Right atrium auricular region (tissue), 2 donors: ENCODE measurements at regions not wholly inside any gene's neighbourhood (a gene's known extent, or its start where the extent isn't known, plus 50 kb on each side); places are given as distances from the start of the nearest gene placed in this dataset.

Experiments
- DNase-seq: peaks from one replicate; pipeline ENCODE4 v3.0.0-alpha.2; 2019; ENCODE audit warnings: low spot score
- H3K27ac ChIP-seq, 2 donors: fragments of 200-600 bp; sonication (generic); 1 replicate in 1 of 2; 2 replicates in 1 of 2; pipeline ENCODE4 v1.5.1; 2016 to 2019
- H3K27me3 ChIP-seq, 2 donors: fragments of 200-600 bp; sonication (generic); one replicate each; pipeline versions ENCODE4 v1.5.1 to v1.6.0; 2017 to 2019
- H3K36me3 ChIP-seq: fragments of 200-600 bp; sonication (generic); one replicate; pipeline ENCODE4 v1.5.1; 2016
- H3K4me1 ChIP-seq, 2 donors: fragments of 200-600 bp; sonication (generic); one replicate each; pipeline versions ENCODE4 v1.5.1 to v1.6.0; 2017 to 2019
- H3K4me3 ChIP-seq, 2 donors: fragments of 200-600 bp; sonication (generic); 1 replicate in 1 of 2; 2 replicates in 1 of 2; pipeline ENCODE4 v1.5.1; 2017 to 2019; ENCODE audit warnings: mild to moderate bottlenecking in 1 of 2, moderate library complexity in 1 of 2
- H3K9me3 ChIP-seq, 2 donors: fragments of 200-600 bp; sonication (generic); one replicate each; pipeline ENCODE4 v1.5.1; 2019
- TF ChIP-seq, protein P1 (sequence below), 2 donors: fragments of 200-600 bp; sonication (generic); IDR thresholded peaks; one replicate each; pipeline ENCODE4 v1.5.1; 2019; ENCODE audit warnings: antibody characterized with exemption in 2 of 2

DNA sequence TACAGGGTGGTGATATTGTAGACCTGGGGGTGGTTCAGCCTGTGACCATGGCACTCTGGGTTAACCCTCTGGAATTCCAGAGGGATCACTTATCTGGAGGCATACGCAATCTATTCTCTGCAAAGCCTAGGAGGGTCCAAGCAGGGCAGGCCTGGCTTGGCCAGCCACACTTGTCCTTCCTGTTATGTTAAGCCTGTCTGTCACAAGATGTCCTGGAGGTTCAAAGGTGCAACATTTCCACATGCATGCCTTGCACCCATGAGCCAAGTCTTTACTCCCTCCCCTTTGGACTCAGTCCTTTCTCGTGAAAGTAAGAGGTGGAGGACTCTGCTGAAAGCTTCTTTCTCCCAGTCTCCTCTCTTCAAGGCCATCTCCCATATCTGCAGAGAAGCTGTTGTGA, 345.1 kb downstream of the HHIPL2 start:
- Histone ChIP-seq H3K36me3 (no peaks in the 10 kb centered on the region), H3K4me1 (no peaks in the 10 kb centered on the region), H3K27ac (no peak overlapping the region), H3K27me3 (no peaks in the 10 kb centered on the region), H3K4me3 (no peak overlapping the region), H3K9me3 (no peaks in the 10 kb centered on the region)
- TF ChIP-seq, protein P1, sequence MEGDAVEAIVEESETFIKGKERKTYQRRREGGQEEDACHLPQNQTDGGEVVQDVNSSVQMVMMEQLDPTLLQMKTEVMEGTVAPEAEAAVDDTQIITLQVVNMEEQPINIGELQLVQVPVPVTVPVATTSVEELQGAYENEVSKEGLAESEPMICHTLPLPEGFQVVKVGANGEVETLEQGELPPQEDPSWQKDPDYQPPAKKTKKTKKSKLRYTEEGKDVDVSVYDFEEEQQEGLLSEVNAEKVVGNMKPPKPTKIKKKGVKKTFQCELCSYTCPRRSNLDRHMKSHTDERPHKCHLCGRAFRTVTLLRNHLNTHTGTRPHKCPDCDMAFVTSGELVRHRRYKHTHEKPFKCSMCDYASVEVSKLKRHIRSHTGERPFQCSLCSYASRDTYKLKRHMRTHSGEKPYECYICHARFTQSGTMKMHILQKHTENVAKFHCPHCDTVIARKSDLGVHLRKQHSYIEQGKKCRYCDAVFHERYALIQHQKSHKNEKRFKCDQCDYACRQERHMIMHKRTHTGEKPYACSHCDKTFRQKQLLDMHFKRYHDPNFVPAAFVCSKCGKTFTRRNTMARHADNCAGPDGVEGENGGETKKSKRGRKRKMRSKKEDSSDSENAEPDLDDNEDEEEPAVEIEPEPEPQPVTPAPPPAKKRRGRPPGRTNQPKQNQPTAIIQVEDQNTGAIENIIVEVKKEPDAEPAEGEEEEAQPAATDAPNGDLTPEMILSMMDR (IDR thresholded peaks at IDR 0.05) = no peak
- DNase-seq = no peak

DNA sequence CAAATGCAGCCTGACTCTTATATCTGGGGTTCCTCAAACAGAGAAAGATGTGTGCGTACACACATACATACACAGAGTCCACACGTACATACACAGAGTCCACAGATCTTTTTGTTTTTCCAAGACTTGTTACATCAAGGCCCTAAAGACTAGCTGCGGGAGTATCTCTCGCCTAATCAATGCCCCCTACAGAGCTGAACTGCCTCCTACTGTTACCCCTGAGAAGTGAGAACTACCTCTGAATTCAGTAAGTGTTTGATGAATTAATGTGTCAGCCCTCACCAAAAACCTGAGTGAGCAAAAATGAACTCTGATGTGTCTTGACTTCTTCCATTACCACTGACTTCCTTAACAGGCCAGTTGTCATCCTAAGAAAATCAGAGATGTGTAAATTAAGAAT, 351.2 kb downstream of the HHIPL2 start:
- no peaks in the 10 kb centered on the region for H3K36me3 ChIP-seq
- no peaks in the 10 kb centered on the region for H3K4me1 ChIP-seq
- H3K4me3 ChIP-seq = no peak overlapping the region
- no peaks in the 10 kb centered on the region for H3K9me3 ChIP-seq
- no peaks in the 10 kb centered on the region for H3K27me3 ChIP-seq
- TF ChIP-seq, protein P1 (IDR thresholded peaks at IDR 0.05) = no peak
- DNase-seq = no peak
- no peak overlapping the region for H3K27ac ChIP-seq

DNA sequence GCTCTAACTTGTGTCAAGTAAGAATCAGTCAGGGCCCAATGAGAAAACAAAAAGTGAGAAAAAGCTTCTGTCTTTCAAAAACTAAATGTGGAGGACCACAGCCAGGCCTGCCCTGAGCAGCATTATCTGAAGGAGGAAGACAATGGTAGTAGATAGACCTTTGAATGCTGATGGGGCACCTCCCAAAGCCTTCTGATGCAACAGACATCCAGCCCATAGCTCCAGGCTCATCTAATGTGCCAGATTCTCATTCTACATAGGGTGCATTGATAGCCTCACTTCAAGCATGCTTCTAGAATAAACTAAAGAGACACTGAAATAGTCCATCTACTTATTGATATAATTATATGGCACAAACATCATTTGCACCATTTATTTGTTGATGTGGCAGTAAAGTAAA, 351.6 kb downstream of the HHIPL2 start:
- Histone ChIP-seq H3K4me3 (no peak overlapping the region), H3K27ac (no peak overlapping the region), H3K36me3 (no peaks in the 10 kb centered on the region), H3K4me1 (no peaks in the 10 kb centered on the region), H3K9me3 (no peaks in the 10 kb centered on the region), H3K27me3 (no peaks in the 10 kb centered on the region)
- TF ChIP-seq, protein P1 (IDR thresholded peaks at IDR 0.05) = no peak
- DNase-seq = no peak

DNA sequence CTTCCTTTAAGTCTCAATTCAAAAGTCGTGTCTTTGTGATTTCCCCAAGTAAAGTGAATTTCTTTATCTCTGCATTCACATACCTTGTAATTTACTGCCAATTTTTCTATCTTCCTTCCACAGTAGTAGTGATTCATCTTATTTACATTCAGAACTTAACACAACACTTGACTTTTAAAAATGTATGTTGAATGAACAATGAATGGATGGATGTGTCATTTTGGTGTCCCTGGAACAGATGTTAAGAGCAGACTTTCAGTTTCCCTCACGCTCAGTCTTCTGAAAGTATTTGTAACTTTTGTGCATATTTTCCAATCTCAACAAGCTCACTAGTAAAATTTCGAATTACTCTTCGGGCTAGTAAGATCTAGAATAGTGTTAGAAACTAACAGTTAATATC, 352.0 kb downstream of the HHIPL2 start:
- DNase-seq = no peak
- Histone ChIP-seq H3K9me3 (no peaks in the 10 kb centered on the region), H3K4me3 (no peak overlapping the region), H3K27ac (no peak overlapping the region), H3K27me3 (no peaks in the 10 kb centered on the region), H3K4me1 (no peaks in the 10 kb centered on the region), H3K36me3 (no peaks in the 10 kb centered on the region)
- TF ChIP-seq, protein P1 (IDR thresholded peaks at IDR 0.05) = no peak

DNA sequence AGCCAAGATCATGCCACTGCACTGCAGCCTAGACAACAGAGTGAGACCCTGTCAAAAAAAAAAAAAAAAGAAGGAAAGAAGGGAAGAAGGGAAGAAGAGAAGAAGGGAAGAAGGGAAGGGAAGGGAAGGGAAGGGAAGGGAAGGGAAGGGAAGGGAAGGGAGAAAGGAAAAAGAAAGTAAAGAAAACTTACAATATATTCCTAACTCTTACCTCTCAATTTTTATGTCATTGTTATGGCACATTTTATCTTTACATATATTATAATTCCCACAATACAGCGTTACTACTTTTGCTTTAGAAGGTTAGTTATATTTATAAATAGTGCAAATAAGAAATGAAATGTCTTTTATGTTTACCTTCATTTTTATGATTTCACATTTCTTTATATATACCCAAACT, 358.7 kb downstream of the HHIPL2 start:
- TF ChIP-seq, protein P1 (IDR thresholded peaks at IDR 0.05) = no peak
- no peaks in the 10 kb centered on the region for H3K36me3 ChIP-seq
- H3K9me3 ChIP-seq = no peaks in the 10 kb centered on the region
- H3K27ac ChIP-seq = no peak overlapping the region
- no peak overlapping the region for H3K4me3 ChIP-seq
- no peaks in the 10 kb centered on the region for H3K4me1 ChIP-seq
- H3K27me3 ChIP-seq = no peaks in the 10 kb centered on the region
- no peak for DNase-seq

DNA sequence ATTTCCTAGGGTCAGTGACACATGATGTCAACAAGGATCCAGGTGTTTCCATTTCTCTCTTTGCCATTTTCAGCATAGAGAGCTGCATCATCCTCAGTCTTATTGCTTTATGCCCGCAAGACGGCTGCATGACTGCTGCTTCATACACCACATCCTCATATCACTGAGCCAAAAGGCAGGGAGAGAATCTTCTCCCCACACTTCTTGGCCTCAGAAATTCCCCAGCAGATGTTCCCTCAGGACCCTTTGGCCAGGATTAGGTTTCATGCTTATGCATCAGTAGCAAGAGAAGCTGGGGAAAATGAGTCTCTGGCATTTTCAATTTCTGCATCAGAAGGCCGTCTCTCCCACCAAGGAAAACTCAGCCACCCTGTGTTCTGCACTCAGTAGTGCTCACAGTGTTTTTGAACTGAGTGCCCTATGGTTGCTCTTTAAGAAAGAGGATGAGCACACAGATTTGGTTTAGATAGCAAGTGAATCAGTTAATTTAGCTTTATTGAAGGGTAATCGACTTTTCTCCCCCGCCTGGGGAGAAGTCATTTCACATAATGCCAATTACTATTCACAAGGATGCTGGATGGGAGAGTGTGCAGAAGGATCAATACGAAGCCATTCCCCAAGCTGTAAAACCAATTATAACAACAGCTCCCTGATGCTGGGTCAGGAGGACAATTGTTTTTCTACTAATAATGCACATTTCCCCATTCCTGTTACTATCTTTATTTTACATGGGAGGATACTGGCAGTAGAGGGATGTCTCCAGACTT, 360.2 kb downstream of the HHIPL2 start:
- H3K27me3 ChIP-seq = no peaks in the 10 kb centered on the region
- H3K4me3 ChIP-seq = no peak overlapping the region
- H3K36me3 ChIP-seq = no peaks in the 10 kb centered on the region
- H3K27ac ChIP-seq = no peak overlapping the region
- TF ChIP-seq, protein P1 (IDR thresholded peaks at IDR 0.05) = no peak
- no peaks in the 10 kb centered on the region for H3K4me1 ChIP-seq
- no peaks in the 10 kb centered on the region for H3K9me3 ChIP-seq
- DNase-seq = no peak
